Pancreas (tissue), 10 donors: ENCODE measurements at regions not wholly inside any gene's neighbourhood (a gene's known extent, or its start where the extent isn't known, plus 50 kb on each side); places are given as distances from the start of the nearest gene placed in this dataset.

Experiments
- ATAC-seq, 4 donors: fragments of 200-7000 bp; cut with Tn5 transposase; one replicate each; pipeline versions ENCODE4 v1.8.0 to v1.9.1; 2020; ENCODE audit warnings: mild to moderate bottlenecking in 4 of 4, moderate library complexity in 4 of 4
- DNase-seq, 6 donors: peaks; one replicate each; pipeline ENCODE4 v3.0.0-alpha.2; 2020
- FAIRE-seq: peaks from 2 replicates; lab custom pipeline; 2012; peaks lifted over from hg19 to GRCh38; lab: Jason Lieb, UNC
- H3K27ac ChIP-seq, 4 donors: fragments of 200-600 bp; sonication (generic); 1 replicate in 3 of 4; 2 replicates in 1 of 4; pipeline versions ENCODE4 v1.5.0 to v1.8.0; 2020
- H3K27me3 ChIP-seq, 4 donors: fragments of 200-600 bp; one replicate each; pipeline ENCODE4 v1.8.0; 2021
- H3K36me3 ChIP-seq, 3 donors: fragments of 200-600 bp; sonication (generic) in 1 of 3; one replicate each; pipeline versions ENCODE4 v1.5.0 to v1.8.0; 2020 to 2021
- H3K4me1 ChIP-seq, 3 donors: fragments of 200-600 bp; one replicate each; pipeline ENCODE4 v1.8.0; 2021
- H3K4me3 ChIP-seq, 4 donors: fragments of 200-600 bp; sonication (generic) in 2 of 4; one replicate each; pipeline versions ENCODE4 v1.5.0 to v1.8.0; 2020 to 2021
- H3K9me3 ChIP-seq, 4 donors: fragments of 200-600 bp; one replicate each; pipeline ENCODE4 v1.8.0; 2021
- WGBS, 2 donors: extraction: QIAGEN DNeasy Blood & Tissue Kit; methylation state at CpG; one replicate each; pipeline ENCODE4 v1.1.7; 2013; 5-methylcytosine and 5-hydroxymethylcytosine counted together
- intact Hi-C, 3 donors: fragments of 100-400 bp; cut with DNase I; formaldehyde crosslinking; loops; one replicate each; pipeline versions ENCODE4 v1.11.1 to v1.14.2; 2022
- TF ChIP-seq, protein P1 (sequence below), 4 donors: fragments of 200-600 bp; sonication (generic) in 3 of 4; IDR thresholded peaks; one replicate each; pipeline versions ENCODE4 v1.5.0 to v1.8.0; 2021; ENCODE audit warnings: antibody characterized with exemption in 4 of 4
- donor health status: healthy with polysubstance abuse.
- donor health status: DM: no; HTN: no; CAD: no; lungs with moderate emphysema.
- donor health status: DM: no; HTN: no; CAD: no.
- donor health status: control.
- donor health status: control.
- donor health status: Bipolar disorder and iron deficiency.
- donor health status: DM: yes; HTN: yes; CAD: no.
- donor health status: DM: no; HTN: no; CAD: no.
- donor health status: DM: no; HTN: no; CAD: no.
- donor health status: DM: yes; HTN: yes; CAD: no.

- no peak for ATAC-seq
- 25 to 34% methylated on average over 1 of the region's 1 CpG for WGBS, 2 donors
- TF ChIP-seq, protein P1, sequence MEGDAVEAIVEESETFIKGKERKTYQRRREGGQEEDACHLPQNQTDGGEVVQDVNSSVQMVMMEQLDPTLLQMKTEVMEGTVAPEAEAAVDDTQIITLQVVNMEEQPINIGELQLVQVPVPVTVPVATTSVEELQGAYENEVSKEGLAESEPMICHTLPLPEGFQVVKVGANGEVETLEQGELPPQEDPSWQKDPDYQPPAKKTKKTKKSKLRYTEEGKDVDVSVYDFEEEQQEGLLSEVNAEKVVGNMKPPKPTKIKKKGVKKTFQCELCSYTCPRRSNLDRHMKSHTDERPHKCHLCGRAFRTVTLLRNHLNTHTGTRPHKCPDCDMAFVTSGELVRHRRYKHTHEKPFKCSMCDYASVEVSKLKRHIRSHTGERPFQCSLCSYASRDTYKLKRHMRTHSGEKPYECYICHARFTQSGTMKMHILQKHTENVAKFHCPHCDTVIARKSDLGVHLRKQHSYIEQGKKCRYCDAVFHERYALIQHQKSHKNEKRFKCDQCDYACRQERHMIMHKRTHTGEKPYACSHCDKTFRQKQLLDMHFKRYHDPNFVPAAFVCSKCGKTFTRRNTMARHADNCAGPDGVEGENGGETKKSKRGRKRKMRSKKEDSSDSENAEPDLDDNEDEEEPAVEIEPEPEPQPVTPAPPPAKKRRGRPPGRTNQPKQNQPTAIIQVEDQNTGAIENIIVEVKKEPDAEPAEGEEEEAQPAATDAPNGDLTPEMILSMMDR (IDR thresholded peaks at IDR 0.05), result no peak
Measured at GRCh38 chr20:60785301-60785700, 466.8 kb upstream of the CDH4 start.

DNA sequence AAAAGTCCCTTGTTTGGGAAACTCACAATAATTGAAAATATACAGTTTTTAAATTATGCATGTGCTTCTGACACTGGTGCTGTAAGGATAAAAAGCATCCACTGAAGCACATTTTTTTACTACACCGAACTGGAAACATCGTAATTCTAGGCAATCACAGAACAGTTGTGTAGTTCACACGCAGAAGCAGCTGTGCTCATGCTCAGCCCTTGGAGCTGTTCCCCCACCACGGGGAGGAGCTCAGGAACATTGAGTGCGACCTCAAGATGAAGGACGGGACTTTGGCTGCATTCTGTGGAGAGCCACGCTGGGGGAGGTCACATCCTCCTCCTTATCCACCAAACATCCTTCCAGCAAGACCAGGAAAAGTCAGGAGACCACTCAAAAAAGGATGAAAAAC is 466.3 kb upstream of the CDH4 start:
- DNase-seq (no peak), FAIRE-seq (no peak), ATAC-seq (no peak)
- WGBS, 2 donors, result 15 to 25% methylated on average over 7 of the region's 7 CpGs
- no peaks in the 10 kb centered on the region for H3K9me3 ChIP-seq
- H3K4me1 ChIP-seq, result no peaks in the 10 kb centered on the region
- no peaks in the 10 kb centered on the region for H3K36me3 ChIP-seq
- intact Hi-C loops, result no loop called here
- TF ChIP-seq, protein P1 (IDR thresholded peaks at IDR 0.05), result no peak
- H3K27ac ChIP-seq, result no peak overlapping the region
- H3K27me3 ChIP-seq, result peaks cover 0 to 6% (median 2%) of the 10 kb centered on the region in 4 donors
- no peak overlapping the region for H3K4me3 ChIP-seq

More at GRCh38 chr20:60785301-60785700, 466.8 kb upstream of the CDH4 start:
- H3K9me3 ChIP-seq, result no peaks in the 10 kb centered on the region
- DNase-seq (no peak), FAIRE-seq (no peak)
- no peaks in the 10 kb centered on the region for H3K36me3 ChIP-seq
- H3K4me1 ChIP-seq, result no peaks in the 10 kb centered on the region
- intact Hi-C loops, result no loop called here
- no peak overlapping the region for H3K4me3 ChIP-seq
- no peak overlapping the region for H3K27ac ChIP-seq
- H3K27me3 ChIP-seq, result peaks cover 0 to 6% (median 2%) of the 10 kb centered on the region in 4 donors

DNA sequence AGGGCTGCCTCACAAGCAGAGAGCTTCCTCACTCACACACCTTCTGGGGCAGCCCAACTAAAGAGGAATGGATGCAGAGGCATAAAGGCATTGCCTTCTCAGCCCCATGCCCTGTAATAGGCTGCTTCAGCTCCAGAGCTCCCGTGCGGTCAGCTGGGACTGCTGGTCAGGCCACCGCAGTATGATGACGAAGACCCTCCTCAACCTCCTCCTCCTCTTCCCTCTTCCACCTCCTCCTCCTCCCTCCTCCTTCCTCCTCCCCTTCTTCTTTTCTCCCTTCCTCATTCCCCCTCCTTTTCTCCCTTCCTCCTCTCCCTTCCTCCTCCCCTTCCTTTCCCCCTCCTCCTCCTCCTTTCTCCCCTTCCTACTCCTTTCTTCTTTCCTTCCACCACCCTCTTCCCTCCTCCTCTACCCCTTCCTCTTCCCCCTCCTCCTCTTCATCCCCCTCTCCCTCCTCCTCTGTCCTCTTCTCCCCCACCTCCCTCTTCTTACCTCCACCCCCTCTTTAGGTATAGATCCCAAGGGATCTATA is 465.3 kb upstream of the CDH4 start:
- intact Hi-C loops, result no loop called here
- H3K27me3 ChIP-seq, result peaks cover 0 to 6% (median 2%) of the 10 kb centered on the region in 4 donors
- no peaks in the 10 kb centered on the region for H3K4me1 ChIP-seq
- no peak overlapping the region for H3K27ac ChIP-seq
- TF ChIP-seq, protein P1 (IDR thresholded peaks at IDR 0.05), result no peak
- no peak for FAIRE-seq
- DNase-seq, result no peak
- no peaks in the 10 kb centered on the region for H3K36me3 ChIP-seq
- 61 to 72% methylated on average over 4 of the region's 4 CpGs for WGBS, 2 donors
- no peaks in the 10 kb centered on the region for H3K9me3 ChIP-seq
- ATAC-seq, result no peak
- H3K4me3 ChIP-seq, result no peak overlapping the region

DNA sequence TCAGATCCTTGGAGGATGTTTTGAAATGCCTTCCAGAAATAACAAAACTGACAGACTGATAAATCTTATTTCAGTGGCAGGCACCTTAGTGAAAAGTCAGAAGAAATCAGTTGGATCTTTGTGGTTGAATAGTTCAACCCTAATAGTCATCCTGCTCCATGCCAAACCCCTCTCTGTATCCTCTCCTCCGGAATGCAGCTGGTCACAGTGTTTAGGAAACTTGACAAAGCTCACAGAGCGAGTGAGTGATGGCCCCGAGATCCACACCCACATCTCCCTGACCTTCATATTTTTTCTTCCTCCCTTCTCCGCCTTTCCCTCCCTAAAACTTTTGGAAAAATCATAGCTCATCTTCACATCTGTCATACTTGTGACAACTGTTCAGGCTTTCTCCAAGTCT is 464.8 kb upstream of the CDH4 start:
- TF ChIP-seq, protein P1 (IDR thresholded peaks at IDR 0.05), result no peak
- DNase-seq (no peak), ATAC-seq (no peak), FAIRE-seq (no peak)
- H3K27me3 ChIP-seq, result peaks cover 0 to 6% (median 2%) of the 10 kb centered on the region in 4 donors
- intact Hi-C loops, result no loop called here
- WGBS, 2 donors, result 12 to 24% methylated on average over 3 to 4 of the region's 4 CpGs
- H3K9me3 ChIP-seq, result no peaks in the 10 kb centered on the region
- H3K27ac ChIP-seq, result no peak overlapping the region
- no peaks in the 10 kb centered on the region for H3K4me1 ChIP-seq
- H3K36me3 ChIP-seq, result no peaks in the 10 kb centered on the region
- H3K4me3 ChIP-seq, result no peak overlapping the region

GRCh38 chr20:60788070-60788469 is 464.0 kb upstream of the CDH4 start:
- FAIRE-seq (no peak), ATAC-seq (no peak), DNase-seq (no peak)
- WGBS, 2 donors, result 38 to 58% methylated on average over 3 of the region's 3 CpGs
- Histone ChIP-seq H3K9me3 (no peaks in the 10 kb centered on the region), H3K27me3 (peaks cover 0 to 6% (median 2%) of the 10 kb centered on the region in 4 donors), H3K4me3 (no peak overlapping the region), H3K4me1 (no peaks in the 10 kb centered on the region), H3K36me3 (no peaks in the 10 kb centered on the region), H3K27ac (no peak overlapping the region)
- intact Hi-C loops, result no loop called here
- TF ChIP-seq, protein P1 (IDR thresholded peaks at IDR 0.05), result no peak
